ENCODE measurements at regions not wholly inside any gene's neighbourhood (a gene's known extent, or its start where the extent isn't known, plus 50 kb on each side); places are given as distances from the start of the nearest gene placed in this dataset.

- Histone ChIP-seq H3K4me3 (no peak overlapping the region), H3K79me2 (ENCODE audit: control insufficient read depth, insufficient read depth, low read length) (no peaks in the 10 kb centered on the region), H3K27me3 (replicated peaks in 1 of 2; ENCODE audit: control insufficient read depth in 2 of 2, insufficient read depth in 2 of 2, low read length in 1 of 2) (no peaks in the 10 kb centered on the region), H3K4me2 (ENCODE audit: control insufficient read depth, insufficient read depth) (no peak overlapping the region), H3K9me3 (replicated peaks; ENCODE audit: control insufficient read depth, insufficient read depth, low read length) (no peaks in the 10 kb centered on the region), H2AFZ (ENCODE audit: control insufficient read depth, low read depth, low read length) (no peak overlapping the region), H3K4me1 (ENCODE audit: control insufficient read depth, insufficient read depth, low read length) (no peaks in the 10 kb centered on the region), H3K36me3 (ENCODE audit: control insufficient read depth in 2 of 2, insufficient read depth in 2 of 2, low read length in 1 of 2) (no peaks in the 10 kb centered on the region), H3K27ac (ENCODE audit: control insufficient read depth, insufficient read depth) (no peak overlapping the region), H4K20me1 (ENCODE audit: control insufficient read depth, insufficient read depth) (no peaks in the 10 kb centered on the region), H3K9ac (ENCODE audit: control insufficient read depth, insufficient read depth, low read length) (no peak overlapping the region)
- ChIA-PET POLR2A (no interaction called here), RAD21 (ENCODE audit: unreplicated experiment) (no interaction called here), CTCF (no interaction called here), SMC1A (ENCODE audit: uncharacterized antibody, unreplicated experiment) (interaction anchor here (1.2 kb wide), 1 partner anchor 27 kb away, joined by 4 read pairs; no protein-coding TSS in a partner anchor)
- no peak for ATAC-seq
- DNase-seq (ENCODE audit: low read depth, low spot score): no peak
- FAIRE-seq: no peak
- in situ Hi-C loops (cut with MboI) (no loop called here), intact Hi-C loops (cut with micrococcal nuclease; ENCODE audit: unreplicated experiment) (no loop called here)
- 8% methylated on average over 3 of the region's 3 CpGs for WGBS (ENCODE audit: insufficient coverage, insufficient replicate concordance, low lambda C conversion rate, missing lambda C conversion rate)
- no TSS peak for BruUV-seq (replicated peaks)
- TF ChIP-seq STAT3 (IDR thresholded peaks at IDR 0.05; ENCODE audit: low read depth, low read length) (no peak), ZBTB11 (CRISPR knock-in tag; IDR thresholded peaks at IDR 0.05) (no peak), SPI1 (IDR thresholded peaks at IDR 0.05; ENCODE audit: borderline replicate concordance, insufficient read depth, low read depth, low read length) (no peak), TCF3 (IDR thresholded peaks at IDR 0.05; ENCODE audit: borderline replicate concordance, insufficient read depth, low read depth, low read length) (no peak), TCF12 (IDR thresholded peaks at IDR 0.05; ENCODE audit: low read depth, low read length) (no peak), IRF4 (IDR thresholded peaks at IDR 0.05; ENCODE audit: low read depth, low read length) (no peak), CREB1 (IDR thresholded peaks at IDR 0.05; ENCODE audit: low read depth) (no peak), JUNB (IDR thresholded peaks at IDR 0.05) (no peak), BCL11A (IDR thresholded peaks at IDR 0.05; ENCODE audit: low read depth, low read length) (no peak), ZBED1 (IDR thresholded peaks at IDR 0.05; ENCODE audit: borderline replicate concordance) (no peak), FOXM1 (IDR thresholded peaks at IDR 0.05; ENCODE audit: low read depth, low read length) (no peak), RBBP5 (conservative IDR thresholded peaks at IDR 0.05) (no peak), SIN3A (IDR thresholded peaks at IDR 0.05; ENCODE audit: low read depth, low read length) (no peak)
Measured at GRCh38 chr4:124940387-124940786, 227.9 kb upstream of the ANKRD50 start.

All from GM12878 (cell line).